ENCODE measurements at regions not wholly inside any gene's neighbourhood (a gene's known extent, or its start where the extent isn't known, plus 50 kb on each side); places are given as distances from the start of the nearest gene placed in this dataset.

- TF ChIP-seq CTCF (conservative IDR thresholded peaks at IDR 0.05; ENCODE audit: low read length) (no peak), EZH2phosphoT487 (IDR thresholded peaks at IDR 0.05; ENCODE audit: borderline replicate concordance, low read depth, low read length) (no peak)
Measured at GRCh38 chr4:95949808-95950207, 109.9 kb downstream of the PDHA2 start.

Data from OCI-LY7 (cell line).